NCI-H146 treated with DMSO at 0.1 percent for 48 hours (cell line): ENCODE measurements at regions not wholly inside any gene's neighbourhood (a gene's known extent, or its start where the extent isn't known, plus 50 kb on each side); places are given as distances from the start of the nearest gene placed in this dataset.

Source experiments
- DNase-seq: peaks from one replicate; lab custom pipeline; 2025; ENCODE audit not compliant: unreplicated experiment; lab: John Stamatoyannopoulos, UW

DNA sequence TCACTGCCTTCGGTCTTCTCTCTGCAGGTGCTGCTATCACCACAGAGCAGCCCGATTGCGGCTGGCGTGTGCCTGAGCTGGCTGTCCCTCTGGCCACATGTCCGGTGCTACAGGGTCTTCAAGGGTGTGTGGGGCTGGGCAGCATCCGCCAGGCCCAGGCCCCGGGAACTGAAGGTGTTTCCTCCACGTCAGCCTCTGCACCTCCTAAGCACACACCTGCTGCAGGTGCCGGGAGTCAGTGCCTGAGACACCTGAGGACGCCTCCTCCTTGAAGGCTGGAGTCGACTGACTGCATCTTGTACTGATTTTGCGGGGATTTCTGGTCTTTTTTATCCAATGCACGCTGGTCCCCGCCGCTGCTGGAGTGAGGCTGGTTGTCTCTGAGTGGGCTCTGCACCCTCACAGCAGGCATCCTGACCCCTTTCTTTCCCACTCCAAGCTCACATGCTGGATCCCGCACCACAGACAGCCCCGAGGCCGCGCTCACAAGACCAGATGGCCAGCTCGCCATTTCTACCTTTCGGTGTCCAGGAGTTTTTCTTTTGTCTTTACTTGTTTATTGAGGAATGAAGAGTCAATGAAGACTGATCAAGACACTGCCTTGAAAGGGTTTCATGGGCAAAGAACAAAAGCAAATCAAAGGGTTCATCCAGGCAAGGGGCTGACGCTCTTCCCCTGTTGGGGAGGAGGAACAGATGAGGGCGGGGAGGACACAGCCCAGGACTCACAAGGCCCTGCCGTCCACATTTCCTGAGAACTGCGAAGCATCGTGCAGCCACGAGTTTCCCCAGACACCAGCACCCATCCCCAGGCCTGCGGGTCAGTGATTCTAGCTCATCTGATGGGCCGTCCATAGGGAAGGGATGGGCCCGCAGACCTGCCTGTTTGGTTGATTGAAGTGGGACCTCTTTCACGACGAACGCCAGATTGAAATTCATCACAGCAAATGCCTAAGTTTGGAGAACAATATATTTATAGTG is 203.8 kb upstream of the SOX1 start:
- DNase-seq: no peak

- no peak for DNase-seq
Measured at GRCh38 chr13:111864566-111864965, 202.4 kb upstream of the SOX1 start.

- DNase-seq: no peak
Measured at GRCh38 chr13:111865046-111865445, 201.9 kb upstream of the SOX1 start.

DNA sequence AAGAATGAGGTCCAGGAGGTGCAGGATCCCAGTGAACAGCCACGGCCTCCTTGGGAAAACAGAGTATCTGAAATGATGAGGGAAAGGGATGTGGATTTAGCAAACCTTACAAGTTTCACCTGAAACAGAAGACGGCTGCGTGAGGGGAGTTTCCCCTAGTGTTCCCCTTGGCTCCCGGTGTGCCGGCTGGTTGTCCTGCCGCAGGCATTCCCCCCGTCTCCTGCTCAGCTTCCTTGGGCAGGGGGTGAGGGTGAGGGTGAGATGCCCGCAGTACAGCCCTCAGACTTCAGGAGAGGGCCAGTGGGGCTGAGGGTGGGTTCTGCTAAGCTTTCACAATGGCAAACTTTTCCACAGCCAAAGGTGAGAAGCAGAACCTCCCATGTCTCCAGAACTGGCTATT is 201.1 kb upstream of the SOX1 start:
- no peak for DNase-seq

GRCh38 chr13:111866731-111867245 is 200.2 kb upstream of the SOX1 start:
- no peak for DNase-seq

DNA sequence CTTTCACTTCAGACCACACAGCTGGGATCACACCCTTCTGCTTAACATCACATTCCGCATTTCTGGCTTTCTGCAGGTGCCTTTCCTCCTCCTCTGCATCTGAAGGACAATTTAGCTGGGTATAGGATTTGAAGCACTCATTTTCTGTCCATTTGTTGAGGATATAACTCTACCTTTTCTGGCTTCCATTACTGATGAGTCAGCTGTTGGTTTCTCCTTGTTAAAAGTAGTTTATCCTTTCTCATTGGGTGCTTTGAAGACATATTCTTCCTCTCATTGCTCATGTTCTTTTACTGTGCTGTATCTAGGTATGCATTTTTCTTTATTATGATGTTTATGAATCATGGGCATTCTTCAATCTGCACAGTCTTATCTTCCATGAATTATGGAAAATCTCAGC is 199.3 kb upstream of the SOX1 start:
- DNase-seq: no peak

DNA sequence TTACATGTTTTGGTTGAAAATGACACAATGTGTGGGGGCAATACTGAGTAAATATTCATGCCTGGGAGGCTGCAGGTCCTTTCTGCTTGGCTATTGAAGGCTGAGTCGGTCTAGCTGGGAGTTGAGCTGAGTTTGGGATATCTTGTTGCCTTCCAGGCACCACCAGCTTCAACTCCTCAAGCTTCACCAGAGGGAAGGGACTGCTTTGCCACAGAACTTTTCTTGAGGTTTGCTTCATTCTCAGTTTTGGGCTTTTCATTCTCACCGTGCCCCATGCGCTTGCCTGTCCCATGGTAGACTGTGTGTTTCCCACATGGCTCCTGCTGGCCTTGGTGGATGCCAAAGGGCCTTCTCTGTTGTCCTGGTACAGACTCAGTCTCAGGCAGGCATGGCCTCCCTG is 198.2 kb upstream of the SOX1 start:
- no peak for DNase-seq

DNA sequence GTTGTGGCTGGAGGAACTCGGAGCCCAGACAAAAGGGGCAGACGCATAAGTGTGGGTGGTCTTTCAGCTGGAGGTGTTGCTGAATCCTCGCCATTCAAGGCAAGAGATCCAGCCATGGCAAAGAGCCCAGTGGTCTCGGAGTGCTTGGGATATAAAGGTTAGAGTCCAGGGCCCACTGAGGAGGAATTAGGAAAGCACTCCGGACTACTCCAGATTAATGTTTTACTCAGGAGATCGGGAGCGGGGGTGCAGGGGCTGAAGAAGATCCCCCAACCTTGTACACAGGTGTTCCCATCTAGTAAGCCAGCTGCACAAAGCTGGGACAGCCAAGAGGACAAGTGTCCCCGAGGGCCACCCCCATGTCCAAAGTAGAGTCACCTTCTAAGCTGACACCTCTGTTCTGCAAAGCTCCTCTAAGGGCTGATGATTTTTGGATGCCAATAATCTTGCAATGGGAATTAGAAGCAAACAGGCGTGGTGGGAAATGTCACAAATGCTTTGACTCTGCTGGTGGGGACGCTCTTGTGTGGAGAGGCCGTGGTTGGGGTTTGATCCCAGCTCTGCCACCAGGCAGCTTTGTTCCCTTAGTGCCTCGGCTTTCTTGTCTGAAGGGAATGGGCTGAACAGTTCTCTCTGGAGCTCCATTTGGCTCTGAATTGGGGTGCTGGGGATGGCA is 194.3 kb upstream of the SOX1 start:
- DNase-seq: no peak

GRCh38 chr13:111873676-111874178 is 193.2 kb upstream of the SOX1 start:
- DNase-seq: no peak

DNA sequence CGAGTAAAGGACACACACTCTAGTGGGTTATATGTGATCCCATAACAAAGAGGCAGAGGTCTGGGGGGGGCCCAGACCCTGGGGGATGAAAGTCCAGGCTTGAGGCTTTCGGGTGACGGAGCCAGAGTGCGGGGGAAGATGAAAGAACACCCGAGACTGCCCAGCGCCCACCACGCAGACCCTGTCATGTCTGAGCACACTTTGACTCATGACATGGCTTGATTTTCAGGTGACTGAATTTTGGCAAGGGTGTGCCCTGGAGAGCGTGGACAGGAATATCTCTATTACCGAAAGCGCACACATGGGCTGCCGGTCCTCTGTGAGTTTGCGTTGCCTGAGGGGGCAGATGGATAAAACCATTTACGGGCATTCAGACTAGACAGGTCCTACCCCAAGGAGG is 192.0 kb upstream of the SOX1 start:
- no peak for DNase-seq

GRCh38 chr13:111875915-111876314 is 191.0 kb upstream of the SOX1 start:
- no peak for DNase-seq

DNA sequence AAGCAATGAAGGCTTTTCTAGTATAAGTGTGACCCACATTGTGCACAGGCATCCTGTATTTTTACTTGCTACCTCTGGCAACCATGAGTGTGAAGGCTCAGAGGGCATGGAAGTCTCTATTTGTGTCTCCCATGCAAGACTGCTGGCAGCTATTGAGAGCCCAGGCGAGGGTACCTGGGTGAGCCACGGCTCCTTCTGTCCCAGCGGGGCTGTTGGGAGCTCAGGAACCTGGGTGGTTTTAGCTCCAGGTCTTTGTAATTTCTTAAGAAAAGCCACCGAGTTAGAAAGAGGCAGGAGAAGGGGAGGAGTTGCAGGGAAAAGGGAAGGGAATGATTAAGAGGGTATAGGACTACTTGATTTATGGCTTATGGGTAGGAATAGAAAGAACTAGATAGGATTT is 190.4 kb upstream of the SOX1 start:
- DNase-seq: no peak

DNA sequence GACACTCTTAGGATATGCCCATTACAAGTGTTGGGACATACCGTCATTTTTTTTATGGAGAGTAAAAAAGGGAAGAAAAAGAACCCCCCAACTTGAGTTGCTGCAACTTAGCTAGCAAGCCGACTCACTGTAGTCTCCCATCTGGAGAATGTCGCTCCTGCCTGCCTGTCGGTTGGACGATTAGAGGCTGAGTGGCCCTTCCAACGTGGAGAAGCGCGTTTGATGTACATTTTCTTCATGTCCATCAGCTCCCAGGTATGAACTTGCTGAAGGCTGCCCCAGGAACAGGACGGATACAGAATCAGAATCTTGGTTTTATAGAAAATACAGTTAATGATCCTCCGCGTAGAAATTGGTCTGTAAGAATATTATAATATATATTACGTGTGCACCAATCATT is 189.0 kb upstream of the SOX1 start:
- DNase-seq: no peak

DNA sequence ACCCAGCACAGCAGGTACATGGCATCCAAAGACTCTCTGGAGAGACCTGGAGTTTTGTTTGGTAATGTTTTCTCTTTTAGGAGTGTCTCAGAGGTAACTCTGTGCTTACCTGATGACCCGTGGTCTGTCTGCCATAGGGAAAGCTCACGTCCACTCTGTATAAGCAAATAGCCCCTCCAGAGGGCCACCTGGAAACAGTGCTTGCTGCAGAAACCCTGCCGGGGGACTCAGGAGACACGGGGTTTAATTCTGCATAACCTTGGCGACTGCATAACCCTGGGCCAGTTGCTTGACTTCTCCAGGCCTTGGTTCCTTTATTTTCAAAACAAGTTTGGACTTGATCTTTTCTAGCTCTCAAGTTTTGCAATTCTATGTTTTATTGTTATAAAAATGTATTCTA is 187.2 kb upstream of the SOX1 start:
- DNase-seq: no peak

DNA sequence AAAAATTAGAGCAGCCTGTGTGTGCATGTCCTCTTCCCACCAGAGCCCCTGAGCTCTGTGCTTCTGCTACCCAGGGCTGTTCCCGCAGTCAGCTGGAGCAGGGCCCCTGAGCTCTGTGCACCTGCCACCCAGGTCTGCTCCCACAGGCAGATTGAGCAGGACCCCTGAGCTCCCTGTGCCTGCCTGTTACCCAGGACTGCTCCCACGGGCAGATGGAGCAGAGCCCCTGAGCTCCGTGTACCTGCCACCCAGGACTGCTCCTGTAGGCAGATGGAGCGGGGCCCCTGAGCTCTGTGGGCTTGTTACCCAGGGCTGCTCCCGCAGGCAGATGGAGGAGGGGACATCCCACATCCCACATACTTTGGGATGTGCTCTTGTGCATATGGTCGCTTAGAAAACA is 186.8 kb upstream of the SOX1 start:
- no peak for DNase-seq

- no peak for DNase-seq
Measured at GRCh38 chr13:111881700-111882099, 185.2 kb upstream of the SOX1 start.

DNA sequence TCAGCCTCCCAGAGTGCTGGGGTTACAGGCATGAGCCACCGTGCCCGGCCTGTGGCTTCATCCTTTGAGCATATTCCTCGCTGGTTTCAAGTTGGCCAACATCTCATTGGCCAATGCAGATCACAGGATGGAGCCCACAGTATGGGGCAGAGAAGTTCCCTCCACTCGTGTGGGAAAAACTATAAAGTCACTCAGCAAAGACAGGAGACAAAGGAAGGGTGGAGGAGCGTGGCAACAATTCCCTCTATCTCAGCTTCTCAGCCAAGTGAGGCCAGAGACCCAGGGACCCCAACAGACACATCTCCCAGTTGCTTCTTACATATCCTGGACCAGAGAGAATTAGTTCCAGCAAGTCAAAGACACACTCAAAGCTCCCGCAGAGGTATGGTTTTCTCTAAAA is 184.6 kb upstream of the SOX1 start:
- no peak for DNase-seq

GRCh38 chr13:111883571-111884343 is 183.2 kb upstream of the SOX1 start:
- no peak for DNase-seq

DNA sequence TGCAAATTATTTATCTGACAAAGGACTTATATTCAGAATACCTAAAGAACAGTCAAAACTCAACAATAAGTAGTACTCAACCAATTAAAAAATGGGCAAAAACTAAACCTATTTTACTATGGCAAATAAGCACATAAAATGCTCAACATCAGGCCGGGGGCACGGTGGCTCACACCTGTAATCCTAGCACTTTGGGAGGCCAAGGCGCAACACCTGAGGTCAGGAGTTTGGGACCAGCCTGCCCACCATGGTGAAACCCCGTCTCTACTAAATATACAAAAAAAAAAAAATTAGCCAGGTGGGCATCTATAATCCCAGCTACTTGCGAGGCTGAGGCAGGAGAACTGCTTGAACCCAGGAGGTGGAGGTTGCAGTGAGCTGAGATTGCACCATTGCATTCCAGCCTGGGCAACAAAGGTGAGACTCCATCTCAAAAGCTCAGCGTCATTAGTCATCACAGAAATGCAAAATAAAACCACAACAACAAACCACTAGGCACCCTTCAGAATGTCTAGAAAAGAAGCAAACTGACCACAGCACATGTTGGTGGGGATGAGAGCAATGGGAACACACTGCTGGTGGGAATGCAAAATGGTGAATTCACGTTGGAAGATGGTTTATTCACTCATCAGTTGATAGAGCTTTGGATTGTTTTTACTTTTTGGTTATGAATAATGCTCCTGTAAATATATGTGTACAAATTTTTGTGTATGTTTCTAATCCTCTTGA is 180.6 kb upstream of the SOX1 start:
- DNase-seq: no peak

GRCh38 chr13:111893071-111893606 is 173.8 kb upstream of the SOX1 start:
- DNase-seq: no peak
